Lower lobe of right lung (tissue), 2 donors: ENCODE measurements at regions not wholly inside any gene's neighbourhood (a gene's known extent, or its start where the extent isn't known, plus 50 kb on each side); places are given as distances from the start of the nearest gene placed in this dataset.

Source experiments
- ATAC-seq, 2 donors: fragments of 200-7000 bp; cut with Tn5 transposase; one replicate each; pipeline ENCODE4 v1.9.1; 2020 to 2022; ENCODE audit warnings: mild to moderate bottlenecking in 2 of 2, moderate library complexity in 2 of 2
- DNase-seq: peaks from one replicate; pipeline ENCODE4 v3.0.0-alpha.2; 2020
- H3K27ac ChIP-seq: fragments of 200-600 bp; one replicate; pipeline ENCODE4 v1.8.0; 2022
- H3K27me3 ChIP-seq: fragments of 200-600 bp; one replicate; pipeline ENCODE4 v1.8.0; 2022; ENCODE audit warnings: low read depth
- H3K36me3 ChIP-seq: fragments of 200-600 bp; one replicate; pipeline ENCODE4 v1.8.0; 2022; ENCODE audit warnings: mild to moderate bottlenecking
- H3K4me1 ChIP-seq: fragments of 200-600 bp; one replicate; pipeline ENCODE4 v1.8.0; 2022
- H3K4me3 ChIP-seq: fragments of 200-600 bp; one replicate; pipeline ENCODE4 v1.8.0; 2022; ENCODE audit warnings: mild to moderate bottlenecking
- H3K9me3 ChIP-seq: fragments of 200-600 bp; one replicate; pipeline ENCODE4 v1.8.0; 2022
- intact Hi-C: fragments of 100-400 bp; cut with DNase I; formaldehyde crosslinking; loops from one replicate; pipeline ENCODE4 v1.11.0; 2022
- TF ChIP-seq, protein P1 (sequence below): fragments of 200-600 bp; IDR thresholded peaks from one replicate; pipeline ENCODE4 v1.8.0; 2022; ENCODE audit warnings: antibody characterized with exemption, mild to moderate bottlenecking
- donor health status: DM: no; HTN: yes; CAD: no; lungs with severe emphysema.

DNA sequence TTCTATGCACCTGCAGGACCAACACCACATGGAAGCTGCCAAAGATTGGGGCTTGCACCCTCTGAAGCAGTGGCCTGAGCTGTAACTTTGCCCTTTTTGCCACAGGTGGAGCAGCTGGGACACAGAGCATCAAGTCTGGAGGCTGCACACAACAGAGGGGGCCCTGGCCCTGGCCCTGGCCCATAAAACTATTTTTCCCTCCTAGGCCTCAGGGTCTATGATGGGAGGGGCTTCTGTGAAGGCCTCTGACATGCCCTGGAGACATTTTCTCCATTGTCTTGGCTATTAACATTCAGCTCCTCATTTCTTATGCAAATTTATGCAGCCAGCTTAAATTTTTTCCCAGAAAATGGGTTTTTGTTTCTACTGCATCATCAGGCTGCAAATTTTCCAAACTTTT, 335.5 kb downstream of the ARPP21 start:
- H3K9me3 ChIP-seq = no peaks in the 10 kb centered on the region
- no peak overlapping the region for H3K27ac ChIP-seq
- H3K36me3 ChIP-seq = no peaks in the 10 kb centered on the region
- DNase-seq (no peak), ATAC-seq (no peak)
- intact Hi-C loops = no loop called here
- no peak overlapping the region for H3K4me3 ChIP-seq
- no peaks in the 10 kb centered on the region for H3K27me3 ChIP-seq
- H3K4me1 ChIP-seq = peaks cover 6% of the 10 kb centered on the region
- TF ChIP-seq, protein P1, sequence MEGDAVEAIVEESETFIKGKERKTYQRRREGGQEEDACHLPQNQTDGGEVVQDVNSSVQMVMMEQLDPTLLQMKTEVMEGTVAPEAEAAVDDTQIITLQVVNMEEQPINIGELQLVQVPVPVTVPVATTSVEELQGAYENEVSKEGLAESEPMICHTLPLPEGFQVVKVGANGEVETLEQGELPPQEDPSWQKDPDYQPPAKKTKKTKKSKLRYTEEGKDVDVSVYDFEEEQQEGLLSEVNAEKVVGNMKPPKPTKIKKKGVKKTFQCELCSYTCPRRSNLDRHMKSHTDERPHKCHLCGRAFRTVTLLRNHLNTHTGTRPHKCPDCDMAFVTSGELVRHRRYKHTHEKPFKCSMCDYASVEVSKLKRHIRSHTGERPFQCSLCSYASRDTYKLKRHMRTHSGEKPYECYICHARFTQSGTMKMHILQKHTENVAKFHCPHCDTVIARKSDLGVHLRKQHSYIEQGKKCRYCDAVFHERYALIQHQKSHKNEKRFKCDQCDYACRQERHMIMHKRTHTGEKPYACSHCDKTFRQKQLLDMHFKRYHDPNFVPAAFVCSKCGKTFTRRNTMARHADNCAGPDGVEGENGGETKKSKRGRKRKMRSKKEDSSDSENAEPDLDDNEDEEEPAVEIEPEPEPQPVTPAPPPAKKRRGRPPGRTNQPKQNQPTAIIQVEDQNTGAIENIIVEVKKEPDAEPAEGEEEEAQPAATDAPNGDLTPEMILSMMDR = no peak

DNA sequence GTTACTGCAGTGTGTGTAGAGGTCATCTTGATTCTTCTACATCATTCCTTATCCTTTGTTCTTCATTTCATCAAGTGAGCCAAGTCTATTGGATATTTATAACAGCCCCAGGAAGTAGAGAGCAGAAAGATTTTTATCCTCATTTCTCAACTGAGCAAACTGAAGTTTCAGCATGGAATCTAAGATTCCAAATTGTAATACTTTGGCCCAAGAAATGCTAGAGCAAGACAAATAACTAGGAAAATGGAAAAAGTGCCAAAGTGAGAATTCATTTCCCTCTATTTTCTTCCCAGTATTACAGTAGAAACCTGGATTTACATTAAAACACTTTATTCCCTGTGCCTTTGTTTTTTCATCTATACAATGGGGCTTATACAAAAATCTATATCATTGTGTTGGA, 346.8 kb downstream of the ARPP21 start:
- no peaks in the 10 kb centered on the region for H3K36me3 ChIP-seq
- no peaks in the 10 kb centered on the region for H3K9me3 ChIP-seq
- no peaks in the 10 kb centered on the region for H3K27me3 ChIP-seq
- intact Hi-C loops = no loop called here
- H3K27ac ChIP-seq = no peak overlapping the region
- ATAC-seq (no peak), DNase-seq (no peak)
- no peak overlapping the region for H3K4me3 ChIP-seq
- no peaks in the 10 kb centered on the region for H3K4me1 ChIP-seq
- TF ChIP-seq, protein P1 = no peak

DNA sequence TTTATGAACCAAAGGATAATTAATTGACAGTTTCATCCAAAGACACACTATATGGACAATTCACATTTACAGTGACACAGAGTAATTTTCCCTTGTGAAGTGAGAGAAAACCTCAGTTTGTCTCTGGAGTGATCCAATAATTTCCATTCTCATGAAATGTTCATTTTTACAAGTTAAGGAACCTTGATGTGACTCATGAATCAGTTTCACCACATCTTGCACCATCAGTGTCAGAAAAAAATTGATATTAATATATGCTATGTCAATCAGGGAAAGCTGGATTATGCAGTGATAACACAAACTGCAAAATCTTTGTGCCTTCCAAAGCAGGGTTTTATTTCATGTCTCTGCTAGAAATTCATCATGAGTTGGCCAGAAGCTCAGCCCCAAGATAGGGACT, 348.1 kb downstream of the ARPP21 start:
- no peak overlapping the region for H3K4me3 ChIP-seq
- no peaks in the 10 kb centered on the region for H3K9me3 ChIP-seq
- H3K27ac ChIP-seq = no peak overlapping the region
- H3K36me3 ChIP-seq = no peaks in the 10 kb centered on the region
- TF ChIP-seq, protein P1 = no peak
- H3K4me1 ChIP-seq = no peaks in the 10 kb centered on the region
- intact Hi-C loops = no loop called here
- no peaks in the 10 kb centered on the region for H3K27me3 ChIP-seq
- no peak for DNase-seq
- no peak for ATAC-seq

DNA sequence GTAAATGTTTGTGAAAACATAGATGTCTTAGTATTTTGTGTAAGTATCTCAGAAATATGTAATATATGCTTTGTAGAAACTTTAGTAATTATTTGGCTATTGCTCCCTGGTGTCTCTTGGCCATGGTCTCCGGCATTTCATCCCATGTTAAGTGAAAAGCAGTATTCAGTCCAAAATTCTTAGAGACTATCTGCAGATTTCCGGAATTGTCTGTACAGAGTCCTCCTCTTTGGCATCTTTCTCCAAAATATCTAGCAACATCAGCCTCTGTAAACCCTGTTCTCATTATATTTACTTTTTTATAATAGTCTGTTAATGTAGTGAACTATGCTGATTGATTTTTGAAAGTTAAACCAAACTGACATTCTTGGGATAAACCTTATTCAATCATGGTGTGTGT, 352.7 kb downstream of the ARPP21 start:
- ATAC-seq (no peak), DNase-seq (no peak)
- no peak overlapping the region for H3K27ac ChIP-seq
- no peaks in the 10 kb centered on the region for H3K27me3 ChIP-seq
- intact Hi-C loops = no loop called here
- TF ChIP-seq, protein P1 = no peak
- H3K4me1 ChIP-seq = no peaks in the 10 kb centered on the region
- H3K36me3 ChIP-seq = no peaks in the 10 kb centered on the region
- H3K9me3 ChIP-seq = no peaks in the 10 kb centered on the region
- H3K4me3 ChIP-seq = no peak overlapping the region

DNA sequence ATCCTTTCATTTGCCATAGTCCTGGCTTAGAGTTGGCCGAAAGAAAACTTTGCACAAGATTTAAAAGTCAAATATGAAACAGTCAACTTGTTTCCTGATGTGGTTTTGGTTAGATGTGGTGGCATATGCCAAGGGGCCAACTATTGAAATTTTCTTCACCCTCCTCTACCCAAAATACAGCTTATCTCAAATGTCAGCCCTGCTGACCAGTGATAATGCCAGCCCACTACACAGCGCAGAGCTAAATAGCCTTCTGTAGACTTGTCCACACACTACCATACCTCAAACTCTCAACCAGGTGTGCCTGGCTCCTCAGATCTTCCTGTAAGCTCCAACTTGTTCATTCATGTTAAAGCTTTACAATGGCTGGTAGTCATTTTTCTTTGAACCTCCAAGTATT, 368.5 kb upstream of the STAC start:
- TF ChIP-seq, protein P1 = no peak
- DNase-seq (no peak), ATAC-seq (no peak)
- H3K36me3 ChIP-seq = no peaks in the 10 kb centered on the region
- H3K9me3 ChIP-seq = peaks cover 6% of the 10 kb centered on the region
- H3K27me3 ChIP-seq = no peaks in the 10 kb centered on the region
- H3K27ac ChIP-seq = no peak overlapping the region
- H3K4me3 ChIP-seq = no peak overlapping the region
- intact Hi-C loops = no loop called here
- no peaks in the 10 kb centered on the region for H3K4me1 ChIP-seq

DNA sequence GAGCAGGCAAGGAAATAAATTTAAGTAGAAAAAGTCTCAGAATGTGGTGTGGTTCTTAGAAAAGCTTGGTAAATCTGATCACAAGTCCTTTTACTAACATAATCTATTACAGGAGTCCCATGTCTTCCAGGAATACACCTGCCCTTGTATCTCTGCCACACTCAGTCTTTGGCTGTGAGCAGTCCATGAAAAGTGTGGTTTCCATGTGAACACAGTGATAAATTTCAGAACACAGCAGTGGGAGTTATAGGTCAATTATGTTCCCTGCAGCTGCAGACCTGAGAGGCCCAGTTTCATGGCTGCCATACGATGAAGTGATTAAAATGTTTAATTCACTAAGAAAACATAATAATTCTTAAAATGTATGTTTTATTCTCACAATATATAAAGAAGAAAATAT, 366.9 kb upstream of the STAC start:
- ATAC-seq (no peak), DNase-seq (no peak)
- peaks cover 2% of the 10 kb centered on the region for H3K9me3 ChIP-seq
- intact Hi-C loops = no loop called here
- TF ChIP-seq, protein P1 = no peak
- H3K36me3 ChIP-seq = no peaks in the 10 kb centered on the region
- no peaks in the 10 kb centered on the region for H3K4me1 ChIP-seq
- H3K4me3 ChIP-seq = no peak overlapping the region
- H3K27ac ChIP-seq = no peak overlapping the region
- H3K27me3 ChIP-seq = no peaks in the 10 kb centered on the region
